ENCODE measurements at regions not wholly inside any gene's neighbourhood (a gene's known extent, or its start where the extent isn't known, plus 50 kb on each side); places are given as distances from the start of the nearest gene placed in this dataset.

DNA sequence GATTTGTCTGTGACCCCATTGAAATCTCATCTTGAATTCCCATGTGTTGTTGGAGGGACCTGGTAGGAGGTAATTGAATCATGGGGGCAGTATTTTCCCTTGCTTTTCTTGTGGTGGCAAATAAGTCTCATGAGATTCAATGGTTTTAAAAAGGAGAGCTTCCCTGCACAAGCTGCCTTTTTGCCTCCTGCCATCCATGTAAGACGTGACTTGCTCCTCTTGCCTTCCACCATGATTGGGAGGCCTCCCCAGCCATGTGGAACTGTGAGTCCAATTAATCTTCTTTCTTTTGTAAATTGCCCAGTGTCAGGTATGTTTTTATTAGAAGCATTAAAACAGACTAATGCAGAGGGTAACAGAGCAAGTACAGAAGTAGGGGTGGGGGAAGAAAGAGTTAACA lies 1097.0 kb upstream of the ADGRB3 start:
- H3K4me3 ChIP-seq (replicated peaks; ENCODE audit: low read depth, low read length), result no peak overlapping the region
- no peak for DNase-seq (ENCODE audit: low read depth)
- TF ChIP-seq, protein P1, sequence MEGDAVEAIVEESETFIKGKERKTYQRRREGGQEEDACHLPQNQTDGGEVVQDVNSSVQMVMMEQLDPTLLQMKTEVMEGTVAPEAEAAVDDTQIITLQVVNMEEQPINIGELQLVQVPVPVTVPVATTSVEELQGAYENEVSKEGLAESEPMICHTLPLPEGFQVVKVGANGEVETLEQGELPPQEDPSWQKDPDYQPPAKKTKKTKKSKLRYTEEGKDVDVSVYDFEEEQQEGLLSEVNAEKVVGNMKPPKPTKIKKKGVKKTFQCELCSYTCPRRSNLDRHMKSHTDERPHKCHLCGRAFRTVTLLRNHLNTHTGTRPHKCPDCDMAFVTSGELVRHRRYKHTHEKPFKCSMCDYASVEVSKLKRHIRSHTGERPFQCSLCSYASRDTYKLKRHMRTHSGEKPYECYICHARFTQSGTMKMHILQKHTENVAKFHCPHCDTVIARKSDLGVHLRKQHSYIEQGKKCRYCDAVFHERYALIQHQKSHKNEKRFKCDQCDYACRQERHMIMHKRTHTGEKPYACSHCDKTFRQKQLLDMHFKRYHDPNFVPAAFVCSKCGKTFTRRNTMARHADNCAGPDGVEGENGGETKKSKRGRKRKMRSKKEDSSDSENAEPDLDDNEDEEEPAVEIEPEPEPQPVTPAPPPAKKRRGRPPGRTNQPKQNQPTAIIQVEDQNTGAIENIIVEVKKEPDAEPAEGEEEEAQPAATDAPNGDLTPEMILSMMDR (IDR thresholded peaks at IDR 0.05; ENCODE audit: low read length, missing control alignments), result no peak

DNA sequence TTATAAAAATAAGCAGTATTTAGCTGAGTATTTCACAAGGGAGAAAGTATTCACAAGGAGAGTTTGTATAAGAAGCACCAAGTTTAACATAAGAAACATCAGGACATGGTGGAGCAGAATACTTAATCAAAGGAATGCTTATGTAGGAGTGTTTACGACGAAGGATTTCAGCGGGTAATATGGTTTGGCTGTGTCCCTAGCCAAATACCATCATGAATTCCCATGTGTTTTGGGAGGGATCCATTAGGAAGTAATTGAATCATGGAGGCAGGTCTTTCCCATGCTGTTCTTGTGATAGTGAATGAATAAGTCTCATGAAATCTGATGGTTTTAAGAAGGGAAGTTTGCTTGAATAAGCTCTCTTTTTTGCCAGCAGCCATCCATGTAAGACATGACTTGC lies 1099.1 kb upstream of the ADGRB3 start:
- no peak overlapping the region for H3K4me3 ChIP-seq (replicated peaks; ENCODE audit: low read depth, low read length)
- TF ChIP-seq, protein P1 (IDR thresholded peaks at IDR 0.05; ENCODE audit: low read length, missing control alignments), result no peak
- DNase-seq (ENCODE audit: low read depth), result peak; percentile 34

DNA sequence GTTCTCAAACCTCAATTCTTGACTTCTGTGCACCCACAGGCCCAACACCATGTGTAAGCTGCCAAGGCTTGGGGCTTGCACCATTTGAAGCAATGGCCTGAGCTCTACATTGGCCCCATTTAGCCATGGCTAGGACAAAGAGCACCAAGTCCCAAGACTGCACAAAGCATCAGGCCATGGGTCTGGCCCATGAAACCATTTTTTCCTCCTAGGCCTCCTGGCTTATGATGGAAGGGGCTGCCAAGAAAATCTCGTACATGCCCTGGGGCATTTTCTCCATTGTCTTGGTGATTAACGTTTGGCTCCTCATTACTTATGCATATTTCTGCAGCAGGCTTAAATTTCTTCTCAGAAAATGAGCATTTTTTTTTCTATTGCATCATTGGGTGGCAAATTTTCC lies 1128.7 kb upstream of the ADGRB3 start:
- no peak for DNase-seq (ENCODE audit: low read depth)
- TF ChIP-seq, protein P1 (IDR thresholded peaks at IDR 0.05; ENCODE audit: low read length, missing control alignments), result no peak
- no peak overlapping the region for H3K4me3 ChIP-seq (replicated peaks; ENCODE audit: low read depth, low read length)

DNA sequence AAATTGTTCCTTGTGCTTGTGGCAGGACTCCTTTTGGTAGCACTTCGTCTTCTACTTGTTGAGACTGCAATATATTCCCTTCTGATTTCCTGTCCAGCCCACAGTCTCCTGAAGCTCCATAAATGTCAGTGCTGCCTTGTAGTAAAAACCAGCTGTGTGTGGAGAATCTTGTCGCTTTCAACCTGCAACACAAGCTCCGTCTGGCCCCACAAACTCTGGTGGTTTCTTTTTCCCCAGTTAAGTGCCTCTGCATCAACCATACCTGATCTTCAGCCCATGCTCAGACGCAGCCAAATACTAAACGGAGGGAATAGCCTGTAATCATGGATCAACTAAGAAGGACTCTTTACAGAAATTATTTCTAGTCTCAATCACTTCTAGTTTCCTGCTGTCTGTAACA lies 1133.3 kb upstream of the ADGRB3 start:
- DNase-seq (ENCODE audit: low read depth), result peak; percentile 1
- TF ChIP-seq, protein P1 (IDR thresholded peaks at IDR 0.05; ENCODE audit: low read length, missing control alignments), result no peak
- no peak overlapping the region for H3K4me3 ChIP-seq (replicated peaks; ENCODE audit: low read depth, low read length)

DNA sequence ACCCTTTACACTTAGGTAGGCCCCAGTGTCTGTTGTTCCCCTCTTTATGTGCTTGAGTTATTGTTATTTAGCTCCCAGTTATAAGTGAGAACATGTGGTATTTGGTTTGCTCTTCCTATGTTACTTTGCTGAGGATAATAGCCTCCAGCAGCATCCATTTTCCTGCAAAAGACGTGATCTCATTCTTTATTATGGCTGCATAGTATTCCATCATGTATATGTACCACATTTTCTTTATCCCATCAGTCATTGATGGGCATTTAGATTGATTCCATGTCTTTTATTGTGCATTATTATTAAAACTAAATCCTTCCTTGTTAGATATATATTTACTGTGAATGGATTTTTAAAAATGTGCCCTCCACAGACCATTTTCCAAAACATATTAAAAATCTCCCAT lies 1137.3 kb upstream of the ADGRB3 start:
- DNase-seq (ENCODE audit: low read depth), result no peak
- H3K4me3 ChIP-seq (replicated peaks; ENCODE audit: low read depth, low read length), result no peak overlapping the region
- TF ChIP-seq, protein P1 (IDR thresholded peaks at IDR 0.05; ENCODE audit: low read length, missing control alignments), result no peak

DNA sequence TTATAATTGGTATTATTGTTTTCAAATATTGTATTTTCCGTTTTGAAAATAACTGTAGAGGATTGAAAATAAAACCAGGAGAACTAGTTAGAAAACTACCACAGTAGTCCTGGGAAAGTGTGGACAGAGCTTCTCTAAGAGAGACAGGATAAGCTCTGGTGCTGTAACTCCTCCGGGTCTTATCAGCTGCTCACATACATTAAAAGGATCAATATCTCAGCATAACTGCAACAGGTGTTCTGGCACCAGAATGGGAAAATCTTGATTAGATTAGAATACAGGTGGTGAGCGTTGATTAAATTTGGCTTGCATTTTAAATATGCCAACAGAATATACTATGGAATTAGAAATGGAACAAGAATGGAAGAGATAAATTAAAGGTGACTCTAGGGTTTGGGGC lies 1138.9 kb upstream of the ADGRB3 start:
- no peak overlapping the region for H3K4me3 ChIP-seq (replicated peaks; ENCODE audit: low read depth, low read length)
- TF ChIP-seq, protein P1 (IDR thresholded peaks at IDR 0.05; ENCODE audit: low read length, missing control alignments), result no peak
- DNase-seq (ENCODE audit: low read depth), result no peak

DNA sequence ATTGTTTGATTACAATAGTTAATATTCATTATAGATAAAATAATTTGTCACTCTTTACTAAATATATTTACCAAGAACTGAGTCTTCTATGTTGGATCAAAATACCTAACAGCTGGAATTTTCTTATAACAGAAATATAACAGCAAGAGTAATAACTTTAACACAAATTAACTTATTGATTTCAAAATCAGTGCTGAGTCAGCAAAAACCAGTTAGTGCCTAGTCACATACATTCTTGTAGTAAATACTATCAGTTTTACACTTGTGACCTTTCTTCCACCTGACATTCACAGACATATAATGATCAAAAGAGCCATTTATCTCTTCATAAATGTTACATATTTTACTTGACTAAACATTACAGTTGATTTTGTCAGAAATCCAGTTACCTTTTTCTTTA lies 1141.4 kb upstream of the ADGRB3 start:
- TF ChIP-seq, protein P1 (IDR thresholded peaks at IDR 0.05; ENCODE audit: low read length, missing control alignments), result no peak
- no peak overlapping the region for H3K4me3 ChIP-seq (replicated peaks; ENCODE audit: low read depth, low read length)
- no peak for DNase-seq (ENCODE audit: low read depth)

Data from fibroblast of pulmonary artery (primary cell).